G401 (cell line): ENCODE measurements at regions not wholly inside any gene's neighbourhood (a gene's known extent, or its start where the extent isn't known, plus 50 kb on each side); places are given as distances from the start of the nearest gene placed in this dataset.

Experiments
- DNase-seq: peaks from one replicate; pipeline ENCODE4 v3.0.0-alpha.2; 2015; ENCODE audit warnings: low spot score
- in situ Hi-C: cut with HindIII; loops from 2 replicates; pipeline ENCODE4 v1.10.0; 2016; ENCODE audit warnings: low sequenced_read_pairs, mixed read lengths

- in situ Hi-C loops: no loop called here
- DNase-seq: no peak
Measured at GRCh38 chr11:80916173-80916798, 1475.5 kb upstream of the TENM4 start.

GRCh38 chr11:80914311-80914710 lies 1473.5 kb upstream of the TENM4 start:
- DNase-seq: no peak
- in situ Hi-C loops: no loop called here

GRCh38 chr11:80911666-80912065 lies 1470.8 kb upstream of the TENM4 start:
- in situ Hi-C loops: no loop called here
- no peak for DNase-seq

DNA sequence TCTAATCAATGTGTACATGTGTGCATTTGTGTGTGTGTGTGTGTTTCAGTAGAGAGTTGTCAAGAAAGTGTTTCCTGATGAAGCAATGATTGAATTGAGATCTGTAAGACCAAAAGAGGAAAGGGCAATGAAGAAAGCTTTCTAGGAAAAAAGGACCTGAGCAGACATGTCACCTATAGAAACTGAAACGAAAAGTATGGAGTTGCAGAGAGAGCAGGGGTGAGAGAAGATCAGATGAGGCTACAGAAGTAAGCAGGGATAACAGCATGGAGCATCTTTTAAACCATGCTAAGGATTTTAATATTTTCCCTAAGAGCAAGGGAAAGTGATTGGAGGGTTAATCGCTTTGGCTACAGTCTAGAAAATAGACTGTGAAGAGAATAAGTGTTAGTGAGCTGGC lies 1459.4 kb upstream of the TENM4 start:
- in situ Hi-C loops: no loop called here

GRCh38 chr11:80899381-80899780 lies 1458.6 kb upstream of the TENM4 start:
- in situ Hi-C loops: no loop called here
- no peak for DNase-seq

More for the DNA sequence above, 1459.4 kb upstream of the TENM4 start:
- no peak for DNase-seq

- DNase-seq: no peak
- in situ Hi-C loops: no loop called here
Measured at GRCh38 chr11:80898910-80899309, 1458.1 kb upstream of the TENM4 start.

DNA sequence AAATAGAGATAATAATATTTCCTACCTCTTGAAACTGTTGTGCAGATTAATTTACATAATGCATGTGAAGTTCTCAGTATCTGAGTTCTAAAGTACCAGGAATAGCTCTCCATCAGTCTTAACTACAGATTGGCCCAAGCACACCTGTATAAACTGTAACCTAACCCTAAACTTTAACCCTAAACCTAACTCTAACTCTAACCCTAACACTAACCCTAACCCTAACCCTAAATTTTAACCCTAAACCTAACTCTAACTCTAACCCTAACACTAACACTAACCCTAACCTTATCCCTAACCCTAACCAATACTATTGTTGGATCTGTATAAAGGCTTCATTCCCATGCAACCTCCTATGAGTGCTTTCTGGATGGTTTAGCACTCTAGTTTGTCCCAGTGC lies 1445.9 kb upstream of the TENM4 start:
- in situ Hi-C loops: no loop called here
- no peak for DNase-seq

DNA sequence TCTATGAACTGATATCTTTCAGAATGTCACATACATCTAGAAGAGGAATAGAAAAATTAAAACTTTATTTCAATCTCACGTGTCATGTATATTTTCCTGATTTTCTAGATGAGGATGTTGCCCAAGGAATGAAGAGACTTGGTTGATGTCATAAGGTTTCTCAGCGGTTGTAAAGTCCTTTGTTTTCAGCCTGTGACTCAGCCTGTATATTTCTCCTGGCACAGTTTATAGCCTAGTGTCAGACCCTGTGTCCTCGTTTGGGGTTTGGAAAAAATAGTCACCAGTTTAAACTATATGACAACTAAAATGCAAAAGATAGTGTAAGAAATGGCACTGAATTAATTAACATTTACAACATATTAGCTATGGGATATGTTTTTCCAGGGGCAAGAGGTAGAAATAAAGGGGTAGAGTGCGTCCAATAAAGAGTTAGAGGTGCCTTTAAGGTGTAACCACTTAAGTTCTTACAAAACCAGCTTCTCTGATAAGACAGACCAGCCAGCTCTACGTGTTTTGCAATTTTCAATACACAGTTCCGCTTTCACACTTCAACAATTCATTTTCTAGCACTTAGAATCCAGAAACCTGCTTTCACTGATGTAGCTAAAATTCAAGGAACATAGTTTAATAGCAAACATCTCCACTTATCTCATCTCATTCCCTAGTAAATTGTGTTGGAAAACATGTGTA lies 1432.6 kb upstream of the TENM4 start:
- DNase-seq: no peak
- in situ Hi-C loops: no loop called here

- in situ Hi-C loops: no loop called here
- no peak for DNase-seq
Measured at GRCh38 chr11:80872116-80872728, 1431.4 kb upstream of the TENM4 start.

DNA sequence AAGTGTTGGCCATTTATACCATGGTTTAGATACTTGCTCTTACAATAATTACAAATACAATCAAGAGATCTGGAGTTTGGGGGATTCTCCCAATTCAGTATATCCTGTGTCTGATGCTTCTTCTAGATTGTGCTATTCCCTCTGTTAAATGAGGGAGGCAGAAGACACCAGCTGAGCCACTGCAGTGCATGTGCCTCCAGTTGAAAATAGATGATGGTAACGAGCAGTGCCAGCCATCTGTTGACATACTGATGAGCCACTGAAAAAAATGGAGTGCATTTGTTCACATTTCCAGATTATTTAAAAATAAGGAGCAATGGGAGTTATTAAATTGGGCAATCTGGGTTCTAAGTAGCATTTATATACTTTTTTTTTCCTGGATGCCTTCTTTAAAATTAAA lies 1428.0 kb upstream of the TENM4 start:
- DNase-seq: no peak
- in situ Hi-C loops: no loop called here

GRCh38 chr11:80862011-80862410 lies 1421.2 kb upstream of the TENM4 start:
- in situ Hi-C loops: no loop called here
- no peak for DNase-seq

DNA sequence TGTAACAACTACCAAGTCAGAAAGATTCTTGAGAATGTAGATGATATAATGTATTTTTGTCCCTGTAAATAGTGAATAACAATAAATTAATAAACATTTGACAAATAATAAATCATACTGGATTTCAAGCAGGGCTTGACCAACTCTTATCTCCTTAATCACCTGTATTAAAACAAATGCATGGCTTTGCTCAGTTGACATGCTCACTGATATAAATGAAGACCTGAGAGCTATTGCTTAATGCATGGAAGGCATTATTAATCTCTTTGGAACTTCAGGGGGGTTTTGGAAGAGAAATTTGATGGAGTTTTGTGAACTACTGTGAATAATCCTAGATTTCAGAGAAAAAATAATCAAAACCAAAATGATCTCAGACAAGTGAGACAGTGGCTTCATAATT lies 1420.4 kb upstream of the TENM4 start:
- no peak for DNase-seq
- in situ Hi-C loops: no loop called here

- in situ Hi-C loops: no loop called here
- DNase-seq: no peak
Measured at GRCh38 chr11:80860632-80861031, 1419.8 kb upstream of the TENM4 start.

GRCh38 chr11:80856066-80856465 lies 1415.2 kb upstream of the TENM4 start:
- no peak for DNase-seq
- in situ Hi-C loops: no loop called here

- DNase-seq: no peak
- in situ Hi-C loops: no loop called here
Measured at GRCh38 chr11:80855426-80855825, 1414.6 kb upstream of the TENM4 start.

GRCh38 chr11:80849253-80849652 lies 1408.4 kb upstream of the TENM4 start:
- in situ Hi-C loops: no loop called here
- DNase-seq: no peak

DNA sequence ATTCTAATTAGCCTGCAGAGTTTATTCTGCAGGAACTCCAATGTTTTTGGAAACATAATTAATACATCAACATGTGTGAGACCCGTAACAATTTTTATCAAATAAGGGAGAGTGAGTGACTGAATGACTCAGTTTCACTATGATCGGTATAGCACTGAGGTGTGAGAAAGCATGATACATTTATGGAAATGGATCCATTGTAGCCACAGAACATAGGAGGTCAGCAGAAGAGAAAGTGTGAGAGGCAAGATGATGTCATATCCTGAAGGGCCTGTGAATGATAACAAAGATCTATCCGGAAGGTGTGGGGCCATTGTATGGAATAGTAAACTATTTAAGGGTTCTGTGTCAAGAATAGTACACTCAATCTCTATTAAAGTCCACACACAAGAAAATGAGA lies 1406.1 kb upstream of the TENM4 start:
- no peak for DNase-seq
- in situ Hi-C loops: no loop called here

DNA sequence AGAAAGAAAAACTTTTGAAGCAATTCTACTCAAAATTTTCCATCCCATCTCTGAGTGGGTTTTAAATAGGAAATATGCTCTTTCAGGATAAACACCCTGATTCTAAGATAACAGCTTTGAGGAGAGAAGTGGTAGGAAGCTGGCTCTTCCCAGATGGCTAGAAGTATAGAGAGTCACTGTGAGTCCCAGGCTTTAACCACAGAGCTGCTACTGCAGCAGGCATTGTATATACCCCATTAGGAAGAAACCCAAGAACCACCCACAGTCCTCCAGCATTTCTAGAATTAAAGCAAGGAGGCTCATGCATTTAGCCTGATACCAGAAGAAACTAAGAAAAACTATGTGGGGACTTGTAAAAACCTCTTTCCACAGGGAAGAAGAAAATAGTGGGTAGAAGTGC lies 1405.6 kb upstream of the TENM4 start:
- in situ Hi-C loops: no loop called here
- no peak for DNase-seq

DNA sequence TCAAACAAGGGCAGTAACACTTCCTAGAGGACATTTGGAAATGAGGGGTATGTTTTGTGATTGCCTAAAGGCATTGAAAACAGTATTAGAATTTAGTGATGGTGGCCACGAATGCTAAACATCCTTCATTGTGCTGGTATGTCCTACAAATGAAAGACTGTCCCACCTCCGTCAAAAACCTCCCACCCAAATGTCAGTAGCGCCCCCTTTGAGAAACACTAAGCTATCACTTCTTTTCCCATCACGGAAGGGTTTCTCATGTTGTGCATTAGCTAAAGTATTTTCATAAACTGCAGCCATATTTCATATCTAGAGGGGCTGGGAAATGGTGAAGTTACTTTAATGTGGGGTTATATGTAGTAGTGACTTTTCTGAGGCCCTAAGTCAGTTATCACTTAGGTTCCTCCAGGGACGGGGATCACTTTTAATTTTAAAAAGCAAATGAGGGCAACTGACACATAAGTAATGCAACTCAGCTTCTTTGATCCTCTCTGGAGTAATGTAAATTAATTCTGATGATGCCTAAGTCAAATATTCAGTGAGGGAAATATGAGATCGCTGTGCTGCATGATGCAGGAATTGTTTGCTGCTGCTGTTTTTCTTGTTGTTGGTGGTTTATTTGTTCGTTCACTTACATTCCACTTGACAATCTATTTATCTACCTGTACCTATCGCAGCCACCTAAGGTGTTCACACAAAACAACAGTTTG lies 1403.4 kb upstream of the TENM4 start:
- in situ Hi-C loops: no loop called here
- DNase-seq: no peak

- DNase-seq: no peak
- in situ Hi-C loops: no loop called here
Measured at GRCh38 chr11:80843266-80843974, 1402.6 kb upstream of the TENM4 start.
